ENCODE measurements at regions not wholly inside any gene's neighbourhood (a gene's known extent, or its start where the extent isn't known, plus 50 kb on each side); places are given as distances from the start of the nearest gene placed in this dataset.

- TF ChIP-seq CTCF (IDR thresholded peaks at IDR 0.05) (no peak), POLR2A (IDR thresholded peaks at IDR 0.05) (no peak)
These were observed 380.0 kb downstream of the PDCD6IP start for GRCh38 chr3:34178415-34178814.
